GM03348 (cell line): ENCODE measurements at regions not wholly inside any gene's neighbourhood (a gene's known extent, or its start where the extent isn't known, plus 50 kb on each side); places are given as distances from the start of the nearest gene placed in this dataset.
"Not testable (repeated sequence)": the region's sequence is repeated elsewhere in the genome, so short reads cannot be mapped to it uniquely, and the experiment has no call there.

ENCODE experiments used
- DNase-seq: peaks from one replicate; pipeline ENCODE4 v3.0.0; 2012; ENCODE audit warnings: low spot score

- not testable (repeated sequence) for DNase-seq
Observed at GRCh38 chr4:86527713-86528112, 66.4 kb upstream of the PTPN13 start.

- DNase-seq, result no peak
Observed at GRCh38 chr4:86529436-86529835, 64.7 kb upstream of the PTPN13 start.

DNA sequence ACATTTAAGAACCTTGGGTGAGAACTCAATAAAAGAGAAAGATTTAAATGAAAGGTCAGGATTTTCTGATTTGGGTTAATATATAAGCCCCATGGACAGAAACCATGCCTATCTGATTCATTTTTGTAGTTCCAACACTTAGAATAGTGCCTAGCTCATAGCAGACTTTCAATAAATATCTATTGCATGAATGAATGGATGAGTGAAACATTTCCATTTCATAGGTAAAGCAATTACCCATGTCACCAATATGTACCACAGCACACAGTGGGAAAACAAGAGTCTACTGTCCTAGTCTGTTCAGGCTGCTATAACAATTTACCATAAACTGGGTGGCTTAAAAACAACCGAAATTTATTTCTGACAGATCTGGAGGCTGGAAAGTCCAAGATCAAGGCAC lies 63.9 kb upstream of the PTPN13 start:
- no peak for DNase-seq

DNA sequence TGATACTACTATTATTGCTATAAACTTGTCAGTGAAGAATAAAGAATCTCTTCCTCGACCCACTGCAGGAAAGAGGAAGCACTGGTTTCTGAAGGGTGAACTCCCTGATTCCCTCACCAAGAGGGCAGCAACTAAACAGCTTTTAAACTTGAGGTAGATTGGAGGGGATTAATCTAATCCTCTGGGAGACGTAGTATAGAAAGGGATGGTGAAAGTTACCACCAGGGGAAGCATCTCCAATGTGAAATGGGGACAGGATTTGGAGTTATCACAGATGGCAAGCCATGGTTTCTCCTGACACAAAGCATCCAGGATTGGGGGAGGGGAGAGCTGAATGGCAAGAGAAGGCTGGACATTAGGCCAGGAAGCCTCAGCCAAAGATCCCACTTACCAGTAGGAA lies 62.7 kb upstream of the PTPN13 start:
- no peak for DNase-seq

DNA sequence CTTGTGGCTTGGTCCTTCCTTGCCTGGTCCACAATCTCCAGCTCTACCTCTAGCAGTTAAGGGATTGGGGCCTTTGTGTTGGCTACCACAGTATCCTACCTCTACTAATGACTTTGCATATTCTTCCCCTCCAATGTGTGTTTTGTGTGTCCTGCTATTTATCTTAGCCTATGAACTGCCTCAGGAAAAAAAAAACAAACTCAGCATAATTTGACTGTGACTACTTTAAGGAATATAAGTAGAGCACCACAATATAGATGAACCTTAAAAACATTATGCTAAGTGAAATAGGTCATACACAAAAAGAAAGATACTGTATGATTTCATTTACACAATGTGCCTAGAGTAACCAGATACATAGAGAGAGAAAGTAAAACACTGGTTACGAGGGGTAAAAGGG lies 61.3 kb upstream of the PTPN13 start:
- no peak for DNase-seq

- no peak for DNase-seq
Observed at GRCh38 chr4:86536151-86536550, 58.0 kb upstream of the PTPN13 start.

- no peak for DNase-seq
Observed at GRCh38 chr4:86542319-86543027, 51.6 kb upstream of the PTPN13 start.

DNA sequence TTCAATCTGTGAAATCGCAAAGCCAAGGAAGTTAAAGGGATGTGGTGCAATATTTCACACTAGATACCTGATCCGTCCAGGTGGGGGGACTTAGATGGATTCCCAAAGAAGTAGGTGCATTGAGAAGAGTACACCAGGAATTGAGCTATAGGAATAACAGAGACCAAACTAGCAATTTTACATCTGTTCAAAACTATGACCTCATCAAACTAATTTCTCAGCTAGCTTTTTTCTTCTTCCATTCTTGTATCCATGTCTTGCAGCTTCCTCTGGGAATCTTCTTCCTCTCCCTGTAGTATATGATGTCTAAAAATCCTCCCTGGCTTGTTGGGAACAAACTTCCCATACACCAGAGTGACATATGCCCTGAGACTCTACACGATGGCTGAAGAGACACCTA lies 51.0 kb upstream of the PTPN13 start:
- no peak for DNase-seq

- DNase-seq, result peak; percentile 67
Observed at GRCh38 chr4:86543560-86544309, 50.4 kb upstream of the PTPN13 start.

DNA sequence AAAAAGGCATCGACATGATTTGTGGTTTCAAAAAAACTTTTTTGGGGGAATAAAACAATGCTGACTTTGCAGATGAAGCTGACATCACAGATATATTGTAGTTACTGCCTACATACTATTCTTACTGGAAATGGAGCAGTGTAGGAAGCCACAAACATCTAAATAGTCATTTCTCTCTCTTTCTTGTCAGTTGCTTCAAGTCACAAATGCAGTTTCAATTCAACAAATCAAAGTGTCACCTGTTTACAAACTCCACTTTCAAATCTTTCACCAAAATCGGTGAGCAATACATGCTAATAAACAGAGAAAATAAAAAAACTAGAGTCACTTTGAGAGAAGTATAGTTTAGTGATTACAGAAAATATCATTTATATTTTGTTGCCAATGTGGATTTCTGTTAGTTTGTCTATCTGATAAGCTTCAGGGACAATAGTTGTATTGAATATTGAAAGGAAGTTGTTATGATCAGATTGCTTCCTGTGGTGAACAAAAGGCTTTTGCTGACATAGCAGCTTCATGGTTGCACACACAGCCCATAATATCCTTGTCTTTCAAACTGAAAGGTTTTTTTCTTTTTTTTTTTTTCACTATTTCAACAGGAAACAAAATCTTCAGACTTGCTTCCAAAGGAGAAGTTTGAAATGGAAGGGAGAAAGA lies 49.7 kb upstream of the PTPN13 start:
- no peak for DNase-seq
